Left lung (tissue), 4 donors: ENCODE measurements at regions not wholly inside any gene's neighbourhood (a gene's known extent, or its start where the extent isn't known, plus 50 kb on each side); places are given as distances from the start of the nearest gene placed in this dataset.

Experiments used
- ATAC-seq: fragments of 200-7000 bp; cut with Tn5 transposase; one replicate; pipeline ENCODE4 v1.9.1; 2020; ENCODE audit warnings: moderate library complexity
- DNase-seq, 4 donors: peaks; one replicate each; pipeline ENCODE4 v3.0.0-alpha.2; 2013 to 2020
- H3K27ac ChIP-seq, 2 donors: fragments of 200-600 bp; sonication (generic) in 1 of 2; one replicate each; pipeline versions ENCODE4 v1.5.0 to v1.8.0; 2020 to 2021
- H3K27me3 ChIP-seq, 2 donors: fragments of 200-600 bp; sonication (generic) in 1 of 2; one replicate each; pipeline versions ENCODE4 v1.5.0 to v1.8.0; 2020 to 2021
- H3K36me3 ChIP-seq, 2 donors: fragments of 200-600 bp; sonication (generic) in 1 of 2; one replicate each; pipeline versions ENCODE4 v1.5.0 to v1.8.0; 2020 to 2021
- H3K4me1 ChIP-seq, 2 donors: fragments of 200-600 bp; one replicate each; pipeline ENCODE4 v1.8.0; 2021
- H3K4me3 ChIP-seq, 2 donors: fragments of 200-600 bp; sonication (generic) in 1 of 2; one replicate each; pipeline versions ENCODE4 v1.5.0 to v1.8.0; 2020 to 2021; ENCODE audit warnings: mild to moderate bottlenecking in 1 of 2
- H3K9me3 ChIP-seq, 2 donors: fragments of 200-600 bp; sonication (generic) in 1 of 2; one replicate each; pipeline versions ENCODE4 v1.5.0 to v1.8.0; 2020 to 2021
- intact Hi-C, 2 donors: fragments of 100-400 bp; cut with DNase I; formaldehyde crosslinking; loops; one replicate each; pipeline versions ENCODE4 v1.11.2 to v1.14.2; 2022
- TF ChIP-seq, protein P1 (sequence below), 2 donors: fragments of 200-600 bp; sonication (generic) in 1 of 2; IDR thresholded peaks; one replicate each; pipeline versions ENCODE4 v1.5.0 to v1.8.0; 2021; ENCODE audit warnings: antibody characterized with exemption in 2 of 2
- donor health status: DM: no; HTN: yes; CAD: no.
- donor health status: DM: no; HTN: no; CAD: no.

DNA sequence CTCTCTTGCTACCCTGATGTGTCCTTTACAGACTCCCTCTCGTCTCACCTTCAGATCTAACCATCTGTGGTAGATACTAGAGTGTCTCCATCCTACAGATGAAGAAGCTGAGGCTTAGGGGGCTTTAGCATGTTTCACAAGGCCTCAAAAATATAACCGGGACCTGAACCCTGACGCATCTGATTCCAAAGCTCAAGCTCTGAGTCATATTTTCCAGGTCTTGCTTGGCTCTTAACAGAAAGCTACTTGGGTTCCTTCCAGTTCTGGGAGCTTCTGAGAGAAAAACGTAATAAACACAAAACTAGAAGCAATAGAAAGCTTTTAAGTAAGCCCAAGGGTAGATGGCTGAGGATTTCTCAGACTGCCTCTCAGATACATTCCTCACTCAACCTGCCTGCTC lies 224.3 kb upstream of the EEF2KMT start:
- H3K36me3 ChIP-seq: no peaks in the 10 kb centered on the region
- no peak overlapping the region for H3K27ac ChIP-seq
- H3K27me3 ChIP-seq: no peaks in the 10 kb centered on the region
- intact Hi-C loops: no loop called here
- peaks cover 0 to 5% of the 10 kb centered on the region in 2 donors for H3K9me3 ChIP-seq
- TF ChIP-seq, protein P1, sequence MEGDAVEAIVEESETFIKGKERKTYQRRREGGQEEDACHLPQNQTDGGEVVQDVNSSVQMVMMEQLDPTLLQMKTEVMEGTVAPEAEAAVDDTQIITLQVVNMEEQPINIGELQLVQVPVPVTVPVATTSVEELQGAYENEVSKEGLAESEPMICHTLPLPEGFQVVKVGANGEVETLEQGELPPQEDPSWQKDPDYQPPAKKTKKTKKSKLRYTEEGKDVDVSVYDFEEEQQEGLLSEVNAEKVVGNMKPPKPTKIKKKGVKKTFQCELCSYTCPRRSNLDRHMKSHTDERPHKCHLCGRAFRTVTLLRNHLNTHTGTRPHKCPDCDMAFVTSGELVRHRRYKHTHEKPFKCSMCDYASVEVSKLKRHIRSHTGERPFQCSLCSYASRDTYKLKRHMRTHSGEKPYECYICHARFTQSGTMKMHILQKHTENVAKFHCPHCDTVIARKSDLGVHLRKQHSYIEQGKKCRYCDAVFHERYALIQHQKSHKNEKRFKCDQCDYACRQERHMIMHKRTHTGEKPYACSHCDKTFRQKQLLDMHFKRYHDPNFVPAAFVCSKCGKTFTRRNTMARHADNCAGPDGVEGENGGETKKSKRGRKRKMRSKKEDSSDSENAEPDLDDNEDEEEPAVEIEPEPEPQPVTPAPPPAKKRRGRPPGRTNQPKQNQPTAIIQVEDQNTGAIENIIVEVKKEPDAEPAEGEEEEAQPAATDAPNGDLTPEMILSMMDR (IDR thresholded peaks at IDR 0.05): no peak
- no peak for ATAC-seq
- no peaks in the 10 kb centered on the region for H3K4me1 ChIP-seq
- no peak overlapping the region for H3K4me3 ChIP-seq
- DNase-seq: no peak

DNA sequence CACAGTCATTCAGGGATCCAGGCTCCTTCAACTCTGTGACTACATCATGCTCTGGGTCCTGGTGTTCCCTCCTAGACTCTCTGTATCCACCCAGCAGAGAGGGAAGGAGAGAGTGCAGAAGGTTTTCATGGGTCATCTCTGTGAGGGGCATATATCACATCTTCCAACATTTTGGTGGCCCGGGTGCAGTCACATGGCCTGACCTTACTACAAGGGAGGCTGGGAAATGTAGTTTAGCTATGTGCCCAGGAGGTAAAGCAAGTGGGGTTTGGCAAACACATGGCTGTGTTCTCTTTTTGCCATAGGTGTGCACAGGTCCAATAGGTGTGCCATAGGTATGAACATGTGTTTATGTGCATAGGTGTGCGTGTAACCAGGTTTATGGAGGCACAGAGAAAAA lies 222.2 kb upstream of the EEF2KMT start:
- ATAC-seq: no peak
- H3K36me3 ChIP-seq: no peaks in the 10 kb centered on the region
- no peak overlapping the region for H3K4me3 ChIP-seq
- H3K9me3 ChIP-seq: peaks cover 0 to 5% of the 10 kb centered on the region in 2 donors
- intact Hi-C loops: no loop called here
- DNase-seq: no peak
- H3K27ac ChIP-seq: no peak overlapping the region
- TF ChIP-seq, protein P1 (IDR thresholded peaks at IDR 0.05): no peak
- H3K4me1 ChIP-seq: no peaks in the 10 kb centered on the region
- H3K27me3 ChIP-seq: no peaks in the 10 kb centered on the region

- Histone ChIP-seq H3K4me1 (no peaks in the 10 kb centered on the region), H3K27me3 (no peaks in the 10 kb centered on the region), H3K36me3 (no peaks in the 10 kb centered on the region), H3K27ac (no peak overlapping the region), H3K9me3 (peaks cover 0 to 5% of the 10 kb centered on the region in 2 donors), H3K4me3 (no peak overlapping the region)
- DNase-seq (no peak), ATAC-seq (no peak)
- TF ChIP-seq, protein P1 (IDR thresholded peaks at IDR 0.05): no peak
- intact Hi-C loops: no loop called here
Observed at GRCh38 chr16:5315914-5316313, 218.3 kb upstream of the EEF2KMT start.

DNA sequence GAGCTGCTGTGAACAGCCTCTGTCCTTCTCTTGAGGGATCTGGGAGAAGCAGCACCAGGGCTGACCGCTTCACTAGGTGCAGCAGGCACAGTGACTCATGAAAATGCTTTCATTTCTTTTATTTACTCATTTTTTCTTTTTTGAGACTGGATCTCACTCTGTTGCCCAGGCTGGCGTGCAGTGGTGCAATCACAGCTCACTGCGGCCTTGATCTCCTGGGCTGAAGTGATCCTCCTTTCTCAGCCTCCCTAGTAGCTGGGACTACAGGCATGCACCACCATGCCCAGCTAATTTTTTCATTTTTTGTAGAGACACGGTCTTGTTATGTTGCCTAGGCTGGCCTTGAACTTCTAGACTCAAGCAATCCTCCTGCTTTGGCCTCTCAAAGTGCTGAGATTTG lies 216.8 kb upstream of the EEF2KMT start:
- no peaks in the 10 kb centered on the region for H3K9me3 ChIP-seq
- H3K36me3 ChIP-seq: no peaks in the 10 kb centered on the region
- no peak for ATAC-seq
- TF ChIP-seq, protein P1 (IDR thresholded peaks at IDR 0.05): no peak
- intact Hi-C loops: no loop called here
- no peaks in the 10 kb centered on the region for H3K27me3 ChIP-seq
- no peak overlapping the region for H3K27ac ChIP-seq
- DNase-seq: no peak
- H3K4me1 ChIP-seq: no peaks in the 10 kb centered on the region
- no peak overlapping the region for H3K4me3 ChIP-seq

GRCh38 chr16:5309946-5310611 lies 212.5 kb upstream of the EEF2KMT start:
- no peak overlapping the region for H3K27ac ChIP-seq
- H3K4me3 ChIP-seq: no peak overlapping the region
- H3K27me3 ChIP-seq: no peaks in the 10 kb centered on the region
- no peak for DNase-seq
- no peak for ATAC-seq
- peaks cover 0 to 6% of the 10 kb centered on the region in 2 donors for H3K9me3 ChIP-seq
- TF ChIP-seq, protein P1 (IDR thresholded peaks at IDR 0.05): no peak
- no peaks in the 10 kb centered on the region for H3K36me3 ChIP-seq
- no peaks in the 10 kb centered on the region for H3K4me1 ChIP-seq
- intact Hi-C loops: no loop called here
